ENCODE measurements at regions not wholly inside any gene's neighbourhood (a gene's known extent, or its start where the extent isn't known, plus 50 kb on each side); places are given as distances from the start of the nearest gene placed in this dataset.

GRCh38 chr21:23455676-23456075 lies 2151.6 kb downstream of the MRPL39 start:
- Histone ChIP-seq H3K9me3 (replicated peaks; ENCODE audit: low read length) (no peaks in the 10 kb centered on the region), H3K36me3 (ENCODE audit: insufficient read depth, low read length) (no peaks in the 10 kb centered on the region), H3K27me3 (ENCODE audit: control insufficient read depth, insufficient read depth, low read length) (no peaks in the 10 kb centered on the region), H3K4me2 (ENCODE audit: low read length) (no peak overlapping the region), H3K4me3 (ENCODE audit: low read length) (no peak overlapping the region), H3K9ac (ENCODE audit: low read depth, low read length) (no peak overlapping the region), H3K4me1 (ENCODE audit: control insufficient read depth, insufficient read depth, low read length) (no peaks in the 10 kb centered on the region)

- no peak overlapping the region for H3K9ac ChIP-seq (ENCODE audit: low read depth, low read length)
- H3K9me3 ChIP-seq (replicated peaks; ENCODE audit: low read length) = no peaks in the 10 kb centered on the region
- H3K27me3 ChIP-seq (ENCODE audit: control insufficient read depth, insufficient read depth, low read length) = no peaks in the 10 kb centered on the region
- no peaks in the 10 kb centered on the region for H3K36me3 ChIP-seq (ENCODE audit: insufficient read depth, low read length)
- H3K4me1 ChIP-seq (ENCODE audit: control insufficient read depth, insufficient read depth, low read length) = no peaks in the 10 kb centered on the region
- H3K4me2 ChIP-seq (ENCODE audit: low read length) = no peak overlapping the region
- no peak overlapping the region for H3K4me3 ChIP-seq (ENCODE audit: low read length)
Observed at GRCh38 chr21:23452384-23453083, 2154.7 kb downstream of the MRPL39 start.

GRCh38 chr21:23445307-23445706 lies 2162.0 kb downstream of the MRPL39 start:
- Histone ChIP-seq H3K4me2 (ENCODE audit: low read length) (no peak overlapping the region), H3K36me3 (ENCODE audit: insufficient read depth, low read length) (no peaks in the 10 kb centered on the region), H3K4me3 (ENCODE audit: low read length) (no peak overlapping the region), H3K9ac (ENCODE audit: low read depth, low read length) (no peak overlapping the region), H3K27me3 (ENCODE audit: control insufficient read depth, insufficient read depth, low read length) (no peaks in the 10 kb centered on the region), H3K4me1 (ENCODE audit: control insufficient read depth, insufficient read depth, low read length) (no peaks in the 10 kb centered on the region), H3K9me3 (replicated peaks; ENCODE audit: low read length) (no peaks in the 10 kb centered on the region)

GRCh38 chr21:23438081-23438480 lies 2169.2 kb downstream of the MRPL39 start:
- H3K4me3 ChIP-seq (ENCODE audit: low read length) = no peak overlapping the region
- no peak overlapping the region for H3K4me2 ChIP-seq (ENCODE audit: low read length)
- H3K9me3 ChIP-seq (replicated peaks; ENCODE audit: low read length) = no peaks in the 10 kb centered on the region
- H3K9ac ChIP-seq (ENCODE audit: low read depth, low read length) = no peak overlapping the region
- H3K36me3 ChIP-seq (ENCODE audit: insufficient read depth, low read length) = no peaks in the 10 kb centered on the region
- H3K27me3 ChIP-seq (ENCODE audit: control insufficient read depth, insufficient read depth, low read length) = no peaks in the 10 kb centered on the region
- no peaks in the 10 kb centered on the region for H3K4me1 ChIP-seq (ENCODE audit: control insufficient read depth, insufficient read depth, low read length)

- H3K27me3 ChIP-seq (ENCODE audit: control insufficient read depth, insufficient read depth, low read length) = no peaks in the 10 kb centered on the region
- H3K4me3 ChIP-seq (ENCODE audit: low read length) = no peak overlapping the region
- no peaks in the 10 kb centered on the region for H3K4me1 ChIP-seq (ENCODE audit: control insufficient read depth, insufficient read depth, low read length)
- H3K9me3 ChIP-seq (replicated peaks; ENCODE audit: low read length) = no peaks in the 10 kb centered on the region
- H3K36me3 ChIP-seq (ENCODE audit: insufficient read depth, low read length) = no peaks in the 10 kb centered on the region
- no peak overlapping the region for H3K4me2 ChIP-seq (ENCODE audit: low read length)
- no peak overlapping the region for H3K9ac ChIP-seq (ENCODE audit: low read depth, low read length)
Observed at GRCh38 chr21:23402929-23403520, 2204.3 kb downstream of the MRPL39 start.

GRCh38 chr21:23401278-23401677 lies 2206.0 kb downstream of the MRPL39 start:
- Histone ChIP-seq H3K4me2 (ENCODE audit: low read length) (no peak overlapping the region), H3K27me3 (ENCODE audit: control insufficient read depth, insufficient read depth, low read length) (no peaks in the 10 kb centered on the region), H3K4me1 (ENCODE audit: control insufficient read depth, insufficient read depth, low read length) (no peaks in the 10 kb centered on the region), H3K36me3 (ENCODE audit: insufficient read depth, low read length) (no peaks in the 10 kb centered on the region), H3K4me3 (ENCODE audit: low read length) (no peak overlapping the region), H3K9ac (ENCODE audit: low read depth, low read length) (no peak overlapping the region), H3K9me3 (replicated peaks; ENCODE audit: low read length) (no peaks in the 10 kb centered on the region)

GRCh38 chr21:23398726-23399125 lies 2208.6 kb downstream of the MRPL39 start:
- Histone ChIP-seq H3K4me1 (ENCODE audit: control insufficient read depth, insufficient read depth, low read length) (no peaks in the 10 kb centered on the region), H3K27me3 (ENCODE audit: control insufficient read depth, insufficient read depth, low read length) (no peaks in the 10 kb centered on the region), H3K9me3 (replicated peaks; ENCODE audit: low read length) (no peaks in the 10 kb centered on the region), H3K9ac (ENCODE audit: low read depth, low read length) (no peak overlapping the region), H3K36me3 (ENCODE audit: insufficient read depth, low read length) (no peaks in the 10 kb centered on the region), H3K4me2 (ENCODE audit: low read length) (no peak overlapping the region), H3K4me3 (ENCODE audit: low read length) (no peak overlapping the region)

GRCh38 chr21:23394458-23394857 lies 2212.8 kb downstream of the MRPL39 start:
- Histone ChIP-seq H3K9ac (ENCODE audit: low read depth, low read length) (no peak overlapping the region), H3K4me3 (ENCODE audit: low read length) (no peak overlapping the region), H3K36me3 (ENCODE audit: insufficient read depth, low read length) (no peaks in the 10 kb centered on the region), H3K9me3 (replicated peaks; ENCODE audit: low read length) (no peaks in the 10 kb centered on the region), H3K4me1 (ENCODE audit: control insufficient read depth, insufficient read depth, low read length) (no peaks in the 10 kb centered on the region), H3K27me3 (ENCODE audit: control insufficient read depth, insufficient read depth, low read length) (no peaks in the 10 kb centered on the region), H3K4me2 (ENCODE audit: low read length) (no peak overlapping the region)

- Histone ChIP-seq H3K36me3 (ENCODE audit: insufficient read depth, low read length) (no peaks in the 10 kb centered on the region), H3K9ac (ENCODE audit: low read depth, low read length) (no peak overlapping the region), H3K4me1 (ENCODE audit: control insufficient read depth, insufficient read depth, low read length) (no peaks in the 10 kb centered on the region), H3K27me3 (ENCODE audit: control insufficient read depth, insufficient read depth, low read length) (no peaks in the 10 kb centered on the region), H3K4me3 (ENCODE audit: low read length) (no peak overlapping the region), H3K4me2 (ENCODE audit: low read length) (no peak overlapping the region), H3K9me3 (replicated peaks; ENCODE audit: low read length) (no peaks in the 10 kb centered on the region)
Observed at GRCh38 chr21:23384679-23385078, 2222.6 kb downstream of the MRPL39 start.

- Histone ChIP-seq H3K27me3 (ENCODE audit: control insufficient read depth, insufficient read depth, low read length) (no peaks in the 10 kb centered on the region), H3K4me1 (ENCODE audit: control insufficient read depth, insufficient read depth, low read length) (no peaks in the 10 kb centered on the region), H3K4me3 (ENCODE audit: low read length) (no peak overlapping the region), H3K9ac (ENCODE audit: low read depth, low read length) (no peak overlapping the region), H3K4me2 (ENCODE audit: low read length) (no peak overlapping the region), H3K9me3 (replicated peaks; ENCODE audit: low read length) (no peaks in the 10 kb centered on the region), H3K36me3 (ENCODE audit: insufficient read depth, low read length) (no peaks in the 10 kb centered on the region)
Observed at GRCh38 chr21:23374155-23374554, 2233.1 kb downstream of the MRPL39 start.

- H3K4me2 ChIP-seq (ENCODE audit: low read length) = no peak overlapping the region
- H3K4me1 ChIP-seq (ENCODE audit: control insufficient read depth, insufficient read depth, low read length) = no peaks in the 10 kb centered on the region
- no peaks in the 10 kb centered on the region for H3K9me3 ChIP-seq (replicated peaks; ENCODE audit: low read length)
- no peaks in the 10 kb centered on the region for H3K36me3 ChIP-seq (ENCODE audit: insufficient read depth, low read length)
- H3K9ac ChIP-seq (ENCODE audit: low read depth, low read length) = no peak overlapping the region
- H3K4me3 ChIP-seq (ENCODE audit: low read length) = no peak overlapping the region
- H3K27me3 ChIP-seq (ENCODE audit: control insufficient read depth, insufficient read depth, low read length) = no peaks in the 10 kb centered on the region
Observed at GRCh38 chr21:23356905-23357304, 2250.4 kb downstream of the MRPL39 start.

GRCh38 chr21:23316190-23316589 lies 2291.1 kb downstream of the MRPL39 start:
- no peaks in the 10 kb centered on the region for H3K9me3 ChIP-seq (replicated peaks; ENCODE audit: low read length)
- no peaks in the 10 kb centered on the region for H3K4me1 ChIP-seq (ENCODE audit: control insufficient read depth, insufficient read depth, low read length)
- H3K4me2 ChIP-seq (ENCODE audit: low read length) = no peak overlapping the region
- H3K27me3 ChIP-seq (ENCODE audit: control insufficient read depth, insufficient read depth, low read length) = no peaks in the 10 kb centered on the region
- no peak overlapping the region for H3K9ac ChIP-seq (ENCODE audit: low read depth, low read length)
- H3K36me3 ChIP-seq (ENCODE audit: insufficient read depth, low read length) = no peaks in the 10 kb centered on the region
- no peak overlapping the region for H3K4me3 ChIP-seq (ENCODE audit: low read length)
